ENCODE measurements at regions not wholly inside any gene's neighbourhood (a gene's known extent, or its start where the extent isn't known, plus 50 kb on each side); places are given as distances from the start of the nearest gene placed in this dataset.

- DNase-seq (ENCODE audit: low read depth), result no peak
- TF ChIP-seq CTCF (conservative IDR thresholded peaks at IDR 0.05; ENCODE audit: low read depth, low read length), result no peak
Measured at GRCh38 chr3:87072446-87072845, 81.5 kb upstream of the VGLL3 start.

DNA sequence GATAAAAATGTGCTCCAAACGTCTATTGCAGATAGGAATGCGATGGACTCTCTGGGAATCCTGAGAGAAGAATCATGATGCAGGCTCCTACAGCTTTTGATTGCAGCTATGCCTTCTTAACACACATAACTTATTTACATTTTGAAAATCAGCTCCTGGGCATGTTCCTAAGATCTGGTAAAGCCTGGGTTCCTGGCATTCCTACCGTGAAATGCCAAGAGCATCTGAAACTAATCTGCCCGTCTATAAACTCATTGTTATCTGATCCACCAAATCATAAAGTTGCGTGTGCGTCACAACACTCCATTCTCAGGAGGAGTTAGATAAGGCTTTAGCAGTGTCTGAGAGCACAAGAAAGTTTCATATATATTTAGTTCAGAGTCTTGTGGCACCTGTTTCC lies 79.0 kb upstream of the VGLL3 start:
- no peak for DNase-seq (ENCODE audit: low read depth)
- no peak for TF ChIP-seq CTCF (conservative IDR thresholded peaks at IDR 0.05; ENCODE audit: low read depth, low read length)
- no peak overlapping the region for H3K4me3 ChIP-seq (ENCODE audit: low read depth, low read length)

More at GRCh38 chr3:87072446-87072845, 81.5 kb upstream of the VGLL3 start:
- no peak overlapping the region for H3K4me3 ChIP-seq (ENCODE audit: low read depth, low read length)

- no peak for DNase-seq (ENCODE audit: low read depth)
- no peak for TF ChIP-seq CTCF (conservative IDR thresholded peaks at IDR 0.05; ENCODE audit: low read depth, low read length)
- H3K4me3 ChIP-seq (ENCODE audit: low read depth, low read length), result no peak overlapping the region
Measured at GRCh38 chr3:87069021-87069420, 78.1 kb upstream of the VGLL3 start.

DNA sequence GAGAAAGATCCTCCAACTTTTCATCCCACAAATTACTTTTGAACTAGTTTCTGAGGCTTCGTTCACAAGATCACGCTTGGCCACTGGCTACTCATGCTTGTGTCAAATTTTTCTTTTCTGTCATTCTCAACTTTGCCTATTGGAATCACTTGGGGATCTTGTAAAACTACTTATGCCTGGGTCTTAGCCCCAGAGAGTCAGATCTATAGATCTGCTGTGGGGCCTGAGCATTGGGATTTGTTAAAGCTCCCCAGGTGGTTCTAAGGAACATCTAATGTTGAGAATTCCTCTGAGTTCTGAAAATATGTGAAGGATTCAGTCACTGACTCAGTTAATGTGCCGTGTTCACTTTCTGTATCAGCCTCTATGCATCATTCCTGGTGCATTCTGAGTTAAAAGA lies 71.7 kb upstream of the VGLL3 start:
- TF ChIP-seq CTCF (conservative IDR thresholded peaks at IDR 0.05; ENCODE audit: low read depth, low read length), result no peak
- no peak for DNase-seq (ENCODE audit: low read depth)
- H3K4me3 ChIP-seq (ENCODE audit: low read depth, low read length), result no peak overlapping the region

DNA sequence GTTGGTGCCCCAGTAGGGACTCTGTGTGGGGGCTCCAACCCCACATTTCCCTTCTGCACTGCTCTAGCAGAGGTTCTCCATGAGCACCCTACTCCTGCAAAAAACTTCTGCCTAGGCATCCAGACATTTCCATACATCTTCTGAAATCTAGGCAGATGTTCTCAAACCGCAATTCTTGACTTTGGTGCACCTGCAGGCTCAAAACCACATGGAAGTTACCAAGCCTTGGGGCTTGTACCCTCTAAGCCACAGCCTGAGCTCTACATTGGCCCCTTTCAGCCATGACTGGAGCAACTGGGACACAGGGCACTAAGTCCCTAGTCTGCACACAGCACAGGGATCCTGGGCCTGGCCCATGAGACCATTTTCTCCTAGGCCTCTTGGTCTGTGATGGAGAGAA lies 66.5 kb upstream of the VGLL3 start:
- H3K4me3 ChIP-seq (ENCODE audit: low read depth, low read length), result no peak overlapping the region
- no peak for DNase-seq (ENCODE audit: low read depth)
- no peak for TF ChIP-seq CTCF (conservative IDR thresholded peaks at IDR 0.05; ENCODE audit: low read depth, low read length)

DNA sequence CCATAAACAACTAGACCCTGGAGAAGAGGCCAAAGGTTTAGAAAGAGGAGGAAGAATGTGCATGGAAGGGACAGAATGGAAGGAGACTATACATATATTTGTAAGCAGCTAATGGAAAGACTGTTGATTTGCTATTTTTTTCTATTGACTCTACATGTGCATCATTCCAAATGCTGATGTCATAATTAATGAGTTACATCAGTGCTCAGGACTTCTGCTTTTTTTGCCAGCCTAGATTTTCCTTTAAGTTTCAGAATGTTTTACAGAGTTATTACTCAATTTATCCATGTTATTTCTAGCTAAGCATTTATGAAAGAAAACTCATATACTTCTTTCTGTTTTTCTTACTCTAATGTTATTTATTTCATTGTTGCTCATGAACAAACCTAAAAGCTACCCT lies 62.6 kb upstream of the VGLL3 start:
- no peak for TF ChIP-seq CTCF (conservative IDR thresholded peaks at IDR 0.05; ENCODE audit: low read depth, low read length)
- DNase-seq (ENCODE audit: low read depth), result no peak

DNA sequence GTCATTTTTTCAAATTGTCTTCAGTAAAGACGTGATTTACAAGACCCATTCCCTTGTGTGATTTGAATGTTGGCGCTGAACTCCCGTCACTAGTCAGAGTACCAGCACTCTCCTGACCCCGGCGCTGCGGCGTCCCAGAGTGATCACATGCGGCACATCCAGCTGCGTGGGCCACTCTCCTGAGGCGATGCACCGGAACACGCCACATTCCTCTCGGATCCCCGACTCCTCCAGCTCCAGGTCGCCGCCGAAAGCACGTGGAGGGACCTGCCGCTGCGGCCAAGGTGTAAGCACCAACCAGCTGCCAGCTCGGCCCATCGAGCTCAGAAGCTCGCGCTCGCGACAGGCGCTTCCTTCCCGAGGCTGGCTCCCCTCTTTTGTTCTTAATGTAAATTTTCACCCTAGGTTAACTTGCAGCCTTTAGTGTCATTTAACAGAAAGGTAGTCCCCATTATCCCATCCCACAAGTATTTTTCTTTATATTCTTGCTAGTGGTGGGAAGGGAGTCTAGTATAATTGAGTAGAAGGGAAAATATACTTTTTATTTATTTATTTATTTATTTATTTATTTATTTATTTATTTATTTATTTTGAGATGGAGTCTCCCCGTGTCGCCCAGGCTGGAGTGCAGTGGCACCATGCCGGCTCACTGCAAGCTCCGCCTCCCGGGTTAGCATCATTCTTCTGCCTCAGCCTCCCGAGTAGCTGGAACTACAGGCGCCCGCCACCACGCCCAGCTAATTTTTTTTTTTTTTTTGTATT lies 61.7 kb upstream of the VGLL3 start:
- TF ChIP-seq CTCF (conservative IDR thresholded peaks at IDR 0.05; ENCODE audit: low read depth, low read length), result no peak
- no peak overlapping the region for H3K4me3 ChIP-seq (ENCODE audit: low read depth, low read length)
- DNase-seq (ENCODE audit: low read depth), result no peak

More for the DNA sequence above, 62.6 kb upstream of the VGLL3 start:
- H3K4me3 ChIP-seq (ENCODE audit: low read depth, low read length), result no peak overlapping the region
